ENCODE measurements at regions not wholly inside any gene's neighbourhood (a gene's known extent, or its start where the extent isn't known, plus 50 kb on each side); places are given as distances from the start of the nearest gene placed in this dataset.
A peak's percentile ranks its signal among the peaks of the same experiment; 100 is the strongest.

DNA sequence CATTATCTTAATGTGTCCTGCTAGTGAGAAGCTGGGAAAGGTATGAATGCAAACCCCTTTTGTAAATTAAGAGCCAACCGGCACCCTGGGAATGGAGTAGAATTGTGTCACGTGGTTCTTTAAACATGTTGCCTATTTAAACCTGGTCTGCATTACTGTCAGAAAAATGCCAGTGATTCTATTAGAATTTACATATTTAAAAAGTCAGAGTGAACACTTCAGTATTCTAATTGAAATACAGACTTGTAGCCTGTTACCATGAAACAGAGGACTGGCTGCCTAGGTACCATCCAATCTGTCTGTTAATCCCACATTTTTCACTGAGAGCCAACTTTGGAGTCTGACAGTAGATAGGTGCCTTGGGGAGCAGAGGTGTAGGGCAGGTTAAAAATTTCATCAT is 652.3 kb upstream of the ARGLU1 start:
- DNase-seq (ENCODE audit: low spot score) (no peak), FAIRE-seq (no peak)

DNA sequence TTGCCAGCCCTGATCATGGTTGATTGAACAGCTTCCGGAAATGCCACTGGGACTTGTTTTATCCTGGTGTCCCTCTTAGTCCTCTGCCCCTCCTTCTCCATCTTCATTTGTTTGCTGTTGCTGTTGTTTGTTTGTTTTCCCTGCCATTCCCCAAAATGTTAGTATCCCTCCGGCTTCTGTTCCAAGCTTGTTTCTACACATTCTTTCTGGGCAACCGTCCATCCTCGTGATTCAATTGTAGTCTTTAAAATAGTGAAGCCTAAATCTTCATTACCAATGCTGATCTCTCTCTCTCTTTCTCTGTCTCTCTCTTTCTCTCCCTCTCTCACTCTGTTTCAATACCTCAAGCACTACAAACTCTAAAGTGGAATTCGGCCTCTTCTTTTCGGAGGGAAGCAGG is 649.3 kb upstream of the ARGLU1 start:
- DNase-seq (ENCODE audit: low spot score) (no peak), FAIRE-seq (no peak)

DNA sequence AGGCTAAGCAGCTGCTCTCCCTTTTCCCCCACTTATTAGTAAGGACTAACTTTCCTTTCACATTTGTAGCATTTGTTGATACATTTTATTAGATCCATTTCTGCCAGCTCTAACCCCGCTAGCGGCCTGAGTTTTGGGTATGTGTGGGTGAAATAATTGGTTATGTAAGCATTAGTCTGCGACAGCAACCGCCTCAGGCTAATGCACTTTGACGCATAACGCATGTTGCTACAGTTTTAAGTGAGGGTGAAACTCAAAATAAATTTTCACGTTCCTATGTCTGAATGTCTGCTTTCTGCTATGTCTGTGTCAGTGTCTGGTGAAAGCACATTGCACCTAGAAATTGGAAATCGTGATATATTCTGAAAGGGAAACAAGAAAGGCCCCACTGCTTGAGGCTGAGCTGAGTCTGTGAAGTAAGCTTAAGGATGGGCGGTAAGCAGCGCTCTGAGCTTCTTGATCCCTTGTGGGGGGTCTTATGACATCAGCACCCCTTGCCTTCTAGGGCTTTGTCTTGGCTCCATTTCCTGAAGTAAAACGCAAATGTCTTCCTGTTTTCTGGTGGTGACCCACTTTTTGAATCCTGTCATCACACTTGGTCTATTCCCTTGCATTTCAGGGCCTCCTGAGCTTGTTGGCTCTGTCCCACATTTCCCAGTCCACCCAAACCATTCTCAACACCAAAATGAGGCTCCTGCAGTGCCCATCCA is 648.3 kb upstream of the ARGLU1 start:
- FAIRE-seq (no peak), DNase-seq (ENCODE audit: low spot score) (no peak)

DNA sequence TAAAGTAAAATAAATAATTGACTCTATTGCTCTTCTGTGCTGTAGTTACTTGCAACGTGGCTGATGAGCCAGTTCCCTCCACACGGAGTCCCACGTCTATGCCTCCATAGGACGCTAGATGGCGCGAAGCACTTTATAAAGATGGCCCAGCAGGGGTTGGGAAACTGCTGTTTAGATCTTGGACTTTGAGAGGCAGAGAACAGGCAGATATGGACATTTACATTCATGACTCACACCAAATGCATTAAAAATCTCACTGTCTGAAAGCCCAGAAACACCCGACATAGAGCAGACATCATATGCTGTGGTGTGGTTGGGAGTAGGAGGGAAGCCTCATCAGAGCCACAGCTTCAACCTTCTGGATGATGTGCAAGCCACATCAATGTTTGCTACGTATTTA is 643.1 kb upstream of the ARGLU1 start:
- FAIRE-seq (no peak), DNase-seq (ENCODE audit: low spot score) (peak; percentile 49)

DNA sequence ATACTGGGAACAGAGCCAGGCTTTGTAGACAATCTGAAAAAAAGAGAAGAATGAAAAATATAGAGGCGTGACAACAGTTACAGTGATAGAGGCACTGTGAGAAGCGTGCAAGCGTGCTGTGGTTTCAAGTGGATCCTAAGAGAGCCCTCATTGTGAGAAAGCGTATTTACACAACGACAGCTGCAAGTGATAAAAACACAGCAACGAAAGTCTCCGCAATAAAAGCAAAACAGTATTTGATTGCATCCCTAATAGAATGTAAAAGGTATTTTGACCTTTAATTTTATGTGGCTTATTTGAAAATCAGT is 642.7 kb upstream of the ARGLU1 start:
- no peak for DNase-seq (ENCODE audit: low spot score)
- no peak for FAIRE-seq

DNA sequence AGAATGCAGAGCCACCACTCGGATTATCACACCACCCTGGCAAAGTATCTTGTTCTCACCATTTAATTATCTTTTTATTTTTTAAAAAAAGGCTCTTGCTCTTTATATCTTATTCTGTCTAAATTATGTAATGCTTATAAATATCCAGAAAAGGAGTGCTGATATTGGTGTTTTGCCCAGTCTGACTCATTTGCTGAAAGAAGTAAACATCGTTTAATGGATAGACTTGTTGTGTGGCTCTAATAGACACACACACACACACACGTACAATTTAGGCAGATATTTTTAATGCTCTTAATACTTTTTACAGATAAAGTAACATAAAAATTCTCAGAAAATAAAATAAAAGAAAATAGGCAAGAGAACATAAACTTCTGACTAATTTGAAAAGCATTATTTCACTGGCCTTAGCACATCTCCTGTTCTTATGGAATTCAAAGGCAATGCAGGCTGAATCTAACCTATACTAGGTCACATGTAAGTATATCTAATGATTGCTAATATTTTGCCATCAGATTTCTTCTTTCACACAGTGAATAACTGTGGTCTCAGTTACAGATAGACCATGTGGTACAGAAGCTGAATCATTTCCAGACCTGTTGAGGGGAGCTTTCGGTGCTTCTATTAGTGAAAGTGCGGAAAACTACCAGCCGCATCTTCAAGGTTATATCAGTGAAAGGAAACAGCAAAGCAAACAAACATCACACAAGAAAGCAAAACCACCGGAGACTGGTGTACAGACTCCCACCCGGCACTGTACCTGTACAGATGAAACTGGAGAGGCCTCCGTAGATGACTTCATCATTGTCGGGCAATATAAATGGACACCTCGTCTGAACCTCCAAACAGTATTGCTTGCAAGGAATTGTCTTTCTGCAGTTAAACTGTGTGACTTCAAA is 642.1 kb upstream of the ARGLU1 start:
- no peak for FAIRE-seq

DNA sequence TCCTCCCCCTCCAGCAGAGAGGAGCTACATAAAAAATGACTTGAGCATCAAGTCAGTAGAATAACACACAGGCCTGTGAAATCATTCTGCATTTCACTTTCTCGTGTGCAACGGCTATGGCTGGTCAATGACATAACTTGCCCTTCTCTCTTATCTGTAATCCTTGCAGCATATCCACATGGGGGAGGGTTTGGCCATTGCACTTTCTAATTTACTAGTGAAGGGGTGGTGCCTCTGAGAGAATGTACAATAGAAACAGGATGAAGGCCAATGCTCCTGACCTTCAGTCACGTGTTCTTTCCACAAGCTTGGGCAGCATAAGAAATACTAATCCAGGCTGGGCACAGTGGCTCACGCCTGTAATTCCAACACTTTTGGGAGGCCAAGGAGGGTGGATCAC is 641.0 kb upstream of the ARGLU1 start:
- FAIRE-seq (no peak), DNase-seq (ENCODE audit: low spot score) (no peak)

More for the DNA sequence above, 642.1 kb upstream of the ARGLU1 start:
- no peak for DNase-seq (ENCODE audit: low spot score)

DNA sequence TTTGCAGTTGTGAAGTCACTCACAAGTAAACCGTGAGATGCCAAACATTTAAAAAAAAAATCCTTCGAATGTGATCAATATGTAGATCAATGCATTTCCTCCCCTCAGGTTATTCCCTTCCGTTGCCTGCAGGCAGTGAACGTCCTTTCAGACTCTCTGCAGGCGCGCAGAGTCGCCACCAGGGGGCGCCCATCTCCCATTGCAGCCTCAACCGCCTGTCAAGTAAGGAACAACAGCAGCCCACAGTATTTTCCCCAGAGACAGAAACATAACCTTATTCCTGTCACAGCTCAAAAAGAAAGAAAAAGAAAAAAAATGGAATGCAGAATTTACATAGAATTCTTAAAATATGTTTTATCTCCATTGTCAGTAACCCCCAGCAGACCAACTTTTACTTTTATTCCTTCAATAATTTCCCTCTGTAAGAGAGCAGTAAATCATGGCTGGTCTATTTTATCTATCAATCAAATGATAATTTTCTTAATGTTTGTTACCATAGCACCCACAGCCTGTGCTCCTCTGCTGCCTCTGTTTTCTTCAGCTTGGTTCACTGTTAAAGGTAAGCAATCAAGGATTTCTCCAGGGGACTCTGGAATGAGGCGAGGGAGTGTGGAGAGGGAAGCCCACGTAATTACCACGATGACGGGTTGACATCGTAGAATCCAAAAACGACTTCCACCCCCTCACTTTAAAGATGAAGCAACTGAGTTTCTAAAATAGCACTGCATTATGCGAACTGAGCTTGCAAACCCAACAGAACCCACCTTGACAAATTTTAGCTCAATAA is 637.6 kb upstream of the ARGLU1 start:
- DNase-seq (ENCODE audit: low spot score) (peak; percentile 61), FAIRE-seq (no peak)

DNA sequence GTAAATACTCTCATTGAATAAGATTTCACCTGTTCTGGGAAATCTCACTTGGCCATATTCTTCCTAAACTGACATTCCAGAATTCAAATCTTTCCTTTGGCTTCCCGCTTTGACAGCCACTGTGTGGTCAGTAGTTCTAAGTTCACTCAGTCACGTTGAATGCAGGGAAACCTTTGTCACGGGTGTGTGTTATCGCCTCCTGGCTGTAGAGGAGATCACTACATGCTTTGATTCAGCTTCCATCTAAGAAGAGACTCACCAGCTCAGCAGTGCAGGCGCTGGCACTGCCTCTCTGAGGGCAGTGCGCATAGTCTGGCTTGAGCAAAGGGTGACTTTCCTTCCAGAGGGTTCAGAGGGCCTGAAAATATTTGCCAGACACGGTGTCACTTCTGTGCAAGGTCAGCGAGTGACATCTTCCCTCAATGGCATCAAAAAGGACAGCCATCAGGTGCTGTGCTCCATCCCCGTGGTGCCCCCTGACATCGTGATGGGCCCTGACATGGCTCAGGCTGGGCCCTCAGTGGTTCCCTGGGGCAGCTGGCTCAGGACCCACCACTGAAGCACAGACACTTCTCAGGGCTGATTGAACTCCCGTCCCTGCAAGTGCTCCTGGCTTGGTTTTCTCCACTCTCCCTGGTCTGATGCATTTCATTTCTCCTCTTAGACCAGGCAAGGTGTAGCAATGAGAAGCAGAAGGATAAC is 635.4 kb upstream of the ARGLU1 start:
- DNase-seq (ENCODE audit: low spot score) = peak; percentile 24
- FAIRE-seq = no peak

DNA sequence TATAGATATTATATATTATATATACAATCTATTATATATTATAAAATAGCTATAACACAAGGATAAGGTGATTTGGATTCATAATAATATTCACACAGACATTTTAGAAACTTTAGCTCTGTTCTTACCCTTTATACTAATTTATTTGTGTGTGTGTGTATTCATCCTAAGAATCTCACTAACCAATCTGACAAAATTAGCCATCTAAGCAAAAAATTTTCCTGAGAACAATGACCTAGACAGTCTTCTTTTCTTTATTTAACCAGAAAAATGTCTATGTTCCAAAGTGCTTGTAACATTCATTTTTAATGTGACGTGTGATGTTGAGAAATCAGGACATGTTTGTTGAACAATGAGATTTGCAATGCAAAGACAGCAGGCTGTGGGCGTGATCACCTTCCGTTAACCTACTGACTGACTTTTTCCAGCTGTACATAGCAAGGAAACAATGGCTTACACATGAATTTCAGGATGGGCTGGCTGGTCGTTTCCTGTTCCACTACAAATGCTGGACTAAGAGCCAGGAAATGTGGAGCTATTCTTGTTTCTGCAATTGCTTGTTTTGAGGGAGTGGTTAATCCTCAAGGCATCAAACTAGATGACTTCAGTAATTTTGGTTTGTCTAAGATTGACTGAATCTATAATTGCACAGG is 634.6 kb upstream of the ARGLU1 start:
- no peak for FAIRE-seq
- peak; percentile 7 for DNase-seq (ENCODE audit: low spot score)

DNA sequence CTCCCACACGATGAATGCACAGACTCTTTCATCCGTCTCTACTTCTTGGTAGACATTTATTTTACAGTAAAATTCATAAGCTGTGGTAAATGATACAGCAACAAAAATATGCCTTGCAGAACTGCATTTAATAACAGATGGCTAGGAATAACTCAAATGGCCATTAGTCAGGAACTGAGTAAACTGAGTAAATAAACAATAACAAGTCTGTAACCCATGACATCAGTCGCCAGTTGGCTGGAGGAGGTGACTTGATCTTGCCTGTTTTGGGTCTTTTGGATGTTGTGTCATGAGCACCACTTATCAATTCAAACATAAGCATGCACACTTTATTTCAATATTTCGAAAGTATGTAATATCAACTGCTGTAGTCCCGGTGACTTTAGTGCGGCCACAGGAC is 632.6 kb upstream of the ARGLU1 start:
- no peak for FAIRE-seq

DNA sequence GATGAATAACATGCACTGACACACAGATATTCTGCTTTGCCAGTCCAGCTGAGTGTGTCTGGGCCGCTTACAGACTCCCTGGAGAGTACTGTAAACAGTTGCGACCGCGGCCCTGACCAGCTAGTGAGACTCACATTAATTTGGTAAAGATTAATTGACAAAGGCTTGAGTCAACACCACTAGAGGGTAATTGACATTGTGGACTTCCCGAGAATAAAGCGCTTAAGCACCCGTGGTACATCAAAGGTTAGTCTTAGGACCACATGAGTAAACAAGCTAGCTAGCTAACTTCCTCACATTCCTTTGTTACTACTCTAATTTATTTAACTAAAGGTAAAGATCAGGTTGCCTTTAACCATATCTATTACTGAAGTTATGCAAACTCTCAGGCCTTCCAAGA is 624.4 kb upstream of the ARGLU1 start:
- FAIRE-seq (no peak), DNase-seq (ENCODE audit: low spot score) (no peak)

More for the DNA sequence above, 632.6 kb upstream of the ARGLU1 start:
- no peak for DNase-seq (ENCODE audit: low spot score)

DNA sequence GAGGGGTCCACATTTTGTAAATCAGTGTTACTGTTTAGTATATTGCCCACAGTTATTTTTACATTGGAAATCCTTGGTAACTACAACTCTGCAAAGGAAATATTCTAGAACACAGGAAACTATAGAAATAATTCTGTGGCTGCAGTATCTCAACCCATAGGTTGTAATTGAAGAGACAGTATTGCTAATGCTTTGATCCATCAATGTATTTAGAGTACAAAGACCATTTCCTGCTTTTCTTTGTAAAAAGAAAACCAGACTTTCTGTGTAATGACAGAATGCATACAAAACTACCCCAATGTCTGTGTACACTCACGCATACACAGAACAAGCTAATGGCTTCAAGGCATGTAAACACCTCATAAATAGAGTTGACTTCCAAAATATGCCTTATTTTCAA is 622.1 kb upstream of the ARGLU1 start:
- FAIRE-seq (no peak), DNase-seq (ENCODE audit: low spot score) (no peak)

DNA sequence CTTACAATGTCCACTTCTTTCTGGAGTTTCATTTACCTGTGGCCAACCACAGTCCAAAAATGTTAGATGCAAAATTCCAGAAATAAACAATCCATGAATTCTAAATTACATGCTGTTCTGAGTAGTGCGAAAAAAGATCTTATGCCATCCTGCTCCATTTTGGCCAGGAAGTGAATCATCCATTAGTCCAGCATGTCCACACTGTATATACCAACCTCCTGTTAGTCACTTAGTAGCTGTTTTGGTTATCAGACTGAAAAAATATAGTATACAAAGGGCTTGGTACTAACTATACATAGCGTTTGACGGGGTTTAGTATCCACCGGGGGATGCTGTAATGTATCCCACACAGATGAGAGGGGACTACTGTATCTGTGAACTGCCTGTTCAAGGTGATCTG is 618.0 kb upstream of the ARGLU1 start:
- DNase-seq (ENCODE audit: low spot score) (no peak), FAIRE-seq (no peak)

DNA sequence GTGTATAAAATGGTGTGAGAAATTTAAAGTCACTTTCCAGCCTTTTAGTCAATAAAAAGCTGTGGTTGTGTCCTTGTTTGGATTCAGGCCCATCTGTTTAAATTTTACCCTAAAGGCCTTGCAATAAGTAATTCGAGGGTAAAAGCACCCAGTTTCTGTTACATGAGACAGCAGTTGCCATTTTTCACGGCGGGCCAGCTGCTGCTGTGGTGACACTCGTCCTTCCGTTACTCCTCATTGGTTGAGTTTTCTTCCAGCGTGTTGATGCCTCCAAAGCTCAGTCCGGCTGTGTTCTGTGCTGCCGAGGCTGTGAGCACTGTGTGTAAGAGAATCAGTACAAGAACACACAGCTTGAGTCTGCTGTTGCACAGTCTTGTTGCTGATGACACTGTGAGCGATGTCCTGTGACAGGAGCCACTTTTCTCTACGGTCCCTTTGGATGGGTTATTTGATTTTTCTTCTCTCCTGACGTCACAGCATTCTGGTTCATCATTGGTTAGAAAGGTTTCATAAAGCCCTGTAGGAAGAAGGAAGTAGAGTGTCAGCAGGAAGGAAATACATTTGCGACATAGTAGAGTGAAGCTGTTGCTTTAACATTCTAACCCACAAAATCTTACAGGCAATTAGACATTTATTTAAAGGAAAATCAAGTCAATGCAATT is 602.5 kb upstream of the ARGLU1 start:
- DNase-seq (ENCODE audit: low spot score) (no peak), FAIRE-seq (no peak)

DNA sequence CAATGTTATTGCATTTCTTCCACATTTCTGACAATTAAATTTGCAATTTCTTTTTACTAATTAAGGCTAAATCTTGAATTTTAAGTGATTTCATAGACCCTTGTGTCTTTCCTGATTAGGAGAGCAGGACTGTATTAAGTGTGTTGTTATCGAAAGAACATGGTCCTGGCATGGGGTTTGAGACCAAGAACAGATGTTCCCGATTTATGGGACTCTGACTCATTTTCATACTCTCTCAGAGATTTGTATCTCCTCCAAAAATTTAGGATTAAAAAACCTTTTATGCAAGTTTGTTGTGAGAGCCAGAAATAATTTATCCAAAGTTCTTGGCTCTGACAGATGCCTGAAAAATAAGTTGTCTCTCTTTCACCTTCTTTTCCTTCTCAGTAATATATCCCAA is 589.3 kb upstream of the ARGLU1 start:
- FAIRE-seq = no peak
- no peak for DNase-seq (ENCODE audit: low spot score)

DNA sequence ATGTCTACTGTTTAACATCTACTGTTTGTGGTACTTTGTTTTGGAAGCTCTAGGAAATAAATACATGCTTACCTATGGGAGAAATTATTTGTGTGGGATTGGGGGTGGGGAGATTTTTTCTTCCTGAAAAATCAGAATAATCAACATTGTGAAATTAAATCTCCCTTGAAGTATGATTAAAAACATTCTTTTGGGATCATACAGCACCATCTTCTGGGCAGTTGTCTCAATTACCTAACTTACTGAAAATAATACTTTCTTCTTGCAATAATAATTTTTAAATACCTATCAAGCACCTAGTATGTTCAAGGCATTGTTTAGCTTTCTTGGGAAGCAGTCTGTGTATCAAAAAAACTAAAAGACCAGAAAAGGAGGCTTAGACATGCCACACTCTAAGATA is 576.5 kb upstream of the ARGLU1 start:
- no peak for FAIRE-seq
- DNase-seq (ENCODE audit: low spot score) = no peak

DNA sequence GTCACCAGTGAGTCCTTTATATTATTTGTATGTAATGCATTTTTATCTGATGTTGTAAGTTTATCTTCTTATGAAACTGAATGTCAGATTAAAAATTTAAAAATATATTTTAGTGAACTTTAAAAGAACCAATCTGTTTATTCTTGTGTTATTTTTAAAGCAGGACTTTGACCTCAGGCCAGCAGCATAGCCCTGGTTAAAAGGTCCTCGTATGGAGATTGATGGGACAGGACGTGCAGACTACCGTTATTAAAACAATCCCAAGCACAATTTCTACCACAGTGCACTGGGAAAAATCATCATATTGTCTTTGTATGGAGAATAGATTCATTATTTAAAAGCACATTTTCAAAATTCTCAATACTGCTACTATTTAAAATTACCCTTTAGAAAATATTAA is 573.8 kb upstream of the ARGLU1 start:
- FAIRE-seq (no peak), DNase-seq (ENCODE audit: low spot score) (no peak)

DNA sequence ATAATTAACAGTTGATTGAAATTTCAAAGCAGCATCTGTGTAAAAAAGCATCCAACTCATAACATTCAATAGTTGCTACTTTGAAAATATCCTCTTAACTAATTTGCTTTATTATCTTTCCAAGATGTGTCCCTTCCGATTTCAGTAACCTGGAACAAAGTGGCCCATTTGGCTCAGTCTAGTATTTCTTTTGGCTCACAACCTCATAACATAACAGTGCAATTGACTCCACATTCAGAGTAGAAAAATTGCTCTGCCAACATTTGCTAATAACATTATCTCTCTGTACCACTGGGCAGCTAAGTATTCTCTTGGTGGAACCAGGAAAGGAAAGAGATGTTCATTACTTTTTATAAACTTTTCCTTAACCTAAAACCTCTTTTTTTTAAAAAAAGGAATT is 571.1 kb upstream of the ARGLU1 start:
- DNase-seq (ENCODE audit: low spot score) (no peak), FAIRE-seq (no peak)

DNA sequence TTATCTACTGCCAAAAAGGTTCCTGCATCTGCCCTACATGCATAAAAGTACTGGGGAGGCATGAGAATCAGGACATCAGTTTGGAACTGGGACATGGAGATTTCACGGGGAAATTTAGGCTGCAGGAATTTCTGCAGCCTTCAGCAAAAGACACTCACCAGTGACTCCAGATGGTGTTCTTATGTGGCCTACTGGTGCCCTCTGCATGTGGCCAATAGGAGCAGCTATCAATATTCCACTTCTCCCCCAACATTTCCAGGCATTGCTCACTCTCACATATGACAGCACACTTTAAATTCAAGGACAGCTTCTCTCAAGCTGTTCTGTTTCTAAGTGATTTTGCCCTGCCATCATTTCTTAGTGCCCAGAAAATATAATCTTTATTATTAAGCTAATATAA is 570.5 kb upstream of the ARGLU1 start:
- DNase-seq (ENCODE audit: low spot score) (no peak), FAIRE-seq (no peak)

DNA sequence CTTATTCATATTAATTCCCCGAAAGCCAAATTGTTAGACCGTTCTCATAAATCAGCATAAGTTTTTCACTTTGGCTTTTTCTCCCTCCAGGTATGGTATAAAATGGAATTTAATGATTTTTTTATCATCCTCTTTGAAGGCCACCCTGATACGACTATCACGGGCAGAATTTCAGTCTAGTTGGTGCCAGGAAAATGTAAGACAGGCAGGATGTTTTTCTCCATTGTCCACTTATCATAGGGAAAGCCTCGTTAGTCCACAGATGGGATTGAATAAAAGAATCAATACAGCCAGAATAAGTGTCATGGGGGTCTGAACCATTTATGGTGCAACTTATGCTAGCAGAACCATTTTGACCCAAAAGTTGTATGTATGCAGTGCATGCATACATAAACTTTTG is 566.0 kb upstream of the ARGLU1 start:
- DNase-seq (ENCODE audit: low spot score) (no peak), FAIRE-seq (no peak)
